C1 segment of cervical spinal cord (tissue), 14 donors: ENCODE measurements at regions not wholly inside any gene's neighbourhood (a gene's known extent, or its start where the extent isn't known, plus 50 kb on each side); places are given as distances from the start of the nearest gene placed in this dataset.
A peak's percentile ranks its signal among the peaks of the same experiment; 100 is the strongest.
"Not testable (repeated sequence)": the region's sequence is repeated elsewhere in the genome, so short reads cannot be mapped to it uniquely, and the experiment has no call there.

Source experiments
- DNase-seq, 14 donors: peaks; one replicate each; lab custom pipeline; 2025; lab: John Stamatoyannopoulos, UW

DNA sequence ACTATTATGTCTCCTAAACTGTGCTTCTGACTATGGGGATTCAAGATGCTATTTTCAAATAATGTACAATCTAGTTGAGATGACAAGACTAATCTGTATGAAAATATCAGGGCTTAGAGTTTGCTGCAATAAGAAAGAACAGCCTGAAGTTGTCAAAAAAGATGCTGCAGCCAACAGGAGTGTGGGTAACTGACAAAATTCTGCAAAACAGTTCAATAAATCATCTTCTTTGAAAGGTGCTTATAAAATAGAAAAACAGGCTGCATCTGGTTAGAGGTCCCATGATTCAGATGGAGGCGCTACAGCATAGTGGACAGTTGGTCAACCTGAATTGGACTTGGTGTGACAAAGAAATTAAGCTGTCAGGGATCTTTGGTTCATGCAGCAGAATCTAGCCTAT, 511.0 kb downstream of the XPNPEP1 start:
- no peak for DNase-seq

DNA sequence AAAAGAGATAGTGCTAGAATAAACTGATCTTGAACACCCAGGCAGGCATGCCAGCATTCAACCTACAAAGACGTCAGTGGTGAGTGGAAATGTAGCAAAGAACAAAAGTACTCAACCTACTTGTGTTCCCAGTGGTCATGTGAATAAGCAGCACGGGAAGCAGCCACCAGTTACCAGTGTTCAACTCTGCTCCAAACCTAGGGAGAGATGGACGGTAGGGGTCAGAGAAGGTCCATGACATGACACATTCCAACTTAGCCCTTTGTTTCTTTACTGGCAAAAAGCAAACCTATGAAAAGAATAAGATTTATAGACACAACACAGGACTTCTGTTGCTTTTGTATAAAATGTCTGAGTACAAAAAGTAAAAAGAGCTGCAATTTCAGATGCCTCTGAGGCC, 511.4 kb downstream of the XPNPEP1 start:
- peak in 1 of 14 donors; percentile 6 for DNase-seq

DNA sequence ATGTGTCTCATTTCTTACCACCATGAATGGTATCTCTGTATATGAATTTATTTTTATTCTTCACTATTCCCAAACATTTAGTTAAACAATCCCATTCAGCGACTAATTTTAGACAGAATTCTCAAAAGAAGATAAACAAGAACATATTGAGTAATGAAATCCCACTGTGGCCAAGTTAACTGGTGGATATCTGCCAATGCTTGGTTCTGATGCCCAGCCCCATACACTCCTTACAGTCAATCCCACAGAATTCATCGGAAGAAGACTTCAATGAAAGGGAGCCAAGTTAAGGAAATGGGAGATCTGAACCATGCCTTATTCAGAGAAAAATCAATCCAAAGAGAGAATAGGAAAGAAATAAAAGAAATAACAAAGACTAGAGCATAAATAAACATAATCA, 518.0 kb downstream of the XPNPEP1 start:
- DNase-seq: no peak

DNA sequence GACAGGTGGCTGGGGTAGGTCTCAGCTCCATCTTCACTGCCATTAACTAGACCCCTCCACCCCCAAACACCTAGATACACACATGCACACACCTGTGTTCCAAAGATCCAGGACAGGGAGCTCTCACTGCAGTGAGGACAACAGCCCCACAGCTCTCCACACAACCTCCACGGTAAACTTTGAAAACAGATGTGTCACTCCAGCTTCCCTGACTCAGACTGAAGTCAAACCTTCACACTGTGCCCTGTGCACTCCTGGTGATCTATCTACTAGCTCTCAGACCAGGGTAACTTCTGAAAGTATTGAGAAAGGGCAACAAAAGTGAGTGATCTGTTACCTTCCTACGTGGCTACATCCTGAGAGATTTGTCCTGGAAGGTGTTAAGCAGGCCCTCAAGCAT, 519.8 kb downstream of the XPNPEP1 start:
- DNase-seq: no peak

DNA sequence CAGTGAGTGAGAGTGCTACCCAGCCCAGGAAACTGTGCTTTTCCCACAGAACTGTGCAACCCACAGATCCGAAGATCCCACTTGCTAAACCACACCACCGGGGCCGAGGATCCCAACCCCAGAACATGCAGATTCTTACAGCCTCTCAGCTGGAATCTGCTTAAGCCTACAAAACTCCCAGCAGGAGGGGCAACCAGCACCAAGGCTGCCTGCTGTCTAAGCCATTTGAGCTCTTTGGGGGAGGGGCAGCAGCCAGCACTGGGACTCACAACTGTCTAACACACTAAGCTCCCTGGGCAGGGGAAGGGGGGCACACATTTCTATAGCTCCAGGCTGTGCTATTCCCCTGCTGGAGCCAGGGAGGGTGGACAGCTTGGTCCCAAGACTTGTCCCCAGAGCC, 529.9 kb downstream of the XPNPEP1 start:
- no peak for DNase-seq

DNA sequence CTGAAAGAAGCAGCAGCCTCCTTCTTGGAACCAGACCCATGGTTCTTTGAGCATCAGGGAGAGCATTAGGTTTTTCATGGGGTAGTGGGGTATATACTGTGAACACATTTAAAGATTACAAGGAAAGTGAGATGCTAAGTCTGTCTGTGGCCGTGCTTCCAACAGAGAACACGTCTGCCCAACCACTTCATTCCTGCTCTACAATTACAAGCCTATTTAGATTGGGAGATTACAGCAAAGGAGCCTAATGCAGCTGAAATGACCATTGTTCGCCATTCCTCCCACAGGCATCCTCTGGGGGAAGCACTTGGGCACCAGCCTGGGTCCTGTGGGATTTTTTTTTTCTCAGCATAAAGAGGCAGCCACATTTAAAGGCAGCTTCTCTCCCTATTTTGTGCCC, 536.4 kb downstream of the XPNPEP1 start:
- DNase-seq: no peak

DNA sequence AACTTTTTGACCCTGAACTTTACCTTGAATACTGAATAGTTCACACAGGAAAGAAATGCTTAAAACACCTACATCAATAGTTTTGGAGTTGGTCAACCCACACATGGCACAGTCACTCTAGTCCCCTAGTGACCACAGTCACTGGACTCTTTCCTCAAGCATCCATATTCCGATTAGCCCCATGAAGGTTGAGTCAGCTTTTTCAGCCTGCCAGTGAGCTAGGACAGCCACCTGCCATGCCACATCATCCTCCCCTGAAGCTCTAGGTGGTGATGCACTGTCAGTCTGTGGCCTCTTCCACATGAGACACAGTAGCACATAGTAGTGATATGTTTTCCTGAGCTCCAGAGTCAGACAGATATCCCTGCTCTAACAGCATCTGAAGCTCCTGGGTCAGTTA, 537.2 kb downstream of the XPNPEP1 start:
- no peak for DNase-seq

DNA sequence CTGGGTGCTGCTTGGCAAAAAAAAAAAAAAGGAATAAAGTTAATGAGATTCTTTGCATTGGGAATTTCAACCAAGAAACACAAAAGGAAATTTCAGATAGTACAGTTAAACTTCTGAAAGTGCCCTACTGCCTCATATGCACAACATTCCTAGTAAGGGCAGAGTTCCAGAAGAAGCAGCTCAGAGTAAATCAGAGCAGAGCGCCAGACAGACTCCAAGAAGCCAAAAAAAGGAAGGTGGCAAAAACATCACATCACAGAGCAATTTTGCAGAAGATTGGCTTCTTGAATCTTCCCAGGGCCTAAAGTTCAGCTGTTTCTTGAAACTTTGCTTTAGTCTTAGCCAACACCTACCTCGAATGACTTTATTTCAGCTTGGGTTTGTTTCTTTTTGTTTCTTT, 544.1 kb downstream of the XPNPEP1 start:
- DNase-seq: no peak

DNA sequence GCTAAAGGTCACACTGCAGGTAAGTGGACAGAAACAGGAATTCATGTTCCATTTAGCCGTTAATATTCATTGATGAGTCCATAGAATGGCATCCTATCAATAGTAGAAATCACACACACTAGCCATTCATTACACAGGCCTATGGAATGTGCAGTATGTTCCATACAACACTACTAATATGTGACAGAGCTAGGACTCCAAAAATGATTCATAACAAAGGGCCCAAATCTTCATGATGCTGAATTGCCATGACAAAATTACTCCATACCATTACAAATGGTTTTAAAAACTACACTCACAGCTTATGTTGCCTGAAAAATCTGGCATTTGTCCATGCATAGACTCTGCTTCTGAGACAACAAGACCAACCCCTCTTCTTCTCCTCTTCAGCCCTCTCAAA, 549.1 kb downstream of the XPNPEP1 start:
- no peak for DNase-seq

DNA sequence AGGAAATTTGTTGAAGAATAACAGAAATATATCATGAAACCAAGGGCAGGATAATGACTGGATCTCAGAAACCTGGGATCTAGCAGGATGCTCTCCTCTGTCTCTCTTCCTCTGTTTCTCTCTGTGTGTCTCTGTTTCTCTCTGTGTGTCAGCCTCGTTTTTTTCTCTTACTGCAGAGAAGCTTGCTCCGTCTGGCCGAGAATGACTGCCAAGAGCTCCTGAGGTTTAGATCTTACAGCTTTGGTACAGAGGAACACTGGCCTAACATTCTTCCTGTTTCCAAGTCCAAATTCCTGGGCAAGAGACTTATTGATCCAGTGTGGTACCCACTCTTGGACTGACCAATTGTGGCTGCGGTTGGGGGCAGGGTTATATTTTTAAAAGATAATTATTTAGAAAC, 564.0 kb downstream of the XPNPEP1 start:
- no peak for DNase-seq

DNA sequence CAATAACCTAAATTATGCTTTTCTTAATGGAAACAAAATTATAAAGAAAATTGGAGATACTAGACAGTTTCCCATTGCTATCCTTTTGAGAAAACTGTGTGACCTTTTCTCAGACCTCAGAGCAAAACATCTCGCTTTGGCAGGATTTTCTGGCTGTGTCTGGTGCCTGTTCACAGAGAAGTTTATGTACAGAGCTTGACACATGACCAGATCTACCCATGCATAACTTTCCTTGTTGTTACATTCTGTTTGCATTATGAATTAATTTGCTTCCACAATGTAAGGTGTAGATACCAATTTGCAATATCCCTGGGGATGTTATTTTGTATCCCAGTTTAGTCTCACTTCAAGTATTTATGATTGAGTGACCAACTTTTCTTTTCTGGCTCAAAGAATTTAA, 565.0 kb downstream of the XPNPEP1 start:
- DNase-seq: no peak

DNA sequence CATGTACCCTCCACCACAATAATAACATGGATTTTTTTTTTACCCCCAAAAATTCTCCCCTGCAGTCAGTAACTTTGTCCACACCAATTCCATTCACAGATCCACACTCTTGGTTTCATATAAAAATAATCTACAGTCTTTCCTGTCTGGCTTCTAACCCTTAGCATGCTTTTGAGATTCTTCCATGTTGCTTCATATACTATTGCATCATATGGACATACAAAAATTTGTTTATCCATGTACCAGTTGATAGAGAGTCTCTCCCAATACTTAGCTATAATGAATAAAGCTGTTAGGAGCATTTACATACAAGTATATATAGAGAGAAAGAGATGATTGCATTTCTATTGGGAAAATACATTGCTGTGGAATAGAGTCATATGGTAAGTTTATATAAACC, 575.0 kb downstream of the XPNPEP1 start:
- no peak for DNase-seq

DNA sequence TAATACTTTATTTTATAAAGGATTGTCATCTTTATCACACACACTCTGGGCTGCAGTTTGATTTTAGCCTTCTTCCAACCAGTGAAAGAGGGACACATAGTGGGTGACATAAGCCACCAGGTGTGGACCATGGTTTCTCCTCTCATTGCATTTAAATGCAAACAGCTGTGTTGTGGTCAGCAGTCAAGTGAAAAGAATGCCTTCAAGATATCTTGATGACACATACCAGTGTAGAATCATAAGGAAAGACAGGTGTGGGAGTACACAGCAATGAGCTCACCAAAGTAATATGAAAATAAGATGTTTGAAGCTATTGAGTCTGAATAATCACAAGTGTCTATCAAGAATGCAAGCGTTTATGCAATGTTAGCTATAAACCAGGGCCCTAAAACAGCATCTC, 580.0 kb downstream of the XPNPEP1 start:
- no peak for DNase-seq

DNA sequence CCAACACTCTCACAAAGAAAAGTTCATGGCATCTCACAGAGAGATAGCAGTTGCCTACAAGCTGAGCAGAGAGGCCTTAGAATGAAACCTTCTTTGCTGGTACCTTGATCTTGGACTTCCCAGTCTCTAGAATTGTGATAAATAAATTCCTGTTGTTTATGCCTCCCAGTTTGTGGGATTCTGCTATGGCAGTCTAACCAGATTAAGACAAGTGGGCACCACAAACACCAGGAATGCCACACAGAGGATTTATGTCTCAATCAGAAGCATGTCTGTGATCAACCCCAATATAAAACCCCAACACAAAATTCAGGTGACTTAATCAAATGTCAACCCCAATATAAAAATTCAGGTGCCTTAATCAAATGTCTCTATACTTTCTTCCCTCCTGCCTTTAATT, 581.3 kb downstream of the XPNPEP1 start:
- DNase-seq: no peak

DNA sequence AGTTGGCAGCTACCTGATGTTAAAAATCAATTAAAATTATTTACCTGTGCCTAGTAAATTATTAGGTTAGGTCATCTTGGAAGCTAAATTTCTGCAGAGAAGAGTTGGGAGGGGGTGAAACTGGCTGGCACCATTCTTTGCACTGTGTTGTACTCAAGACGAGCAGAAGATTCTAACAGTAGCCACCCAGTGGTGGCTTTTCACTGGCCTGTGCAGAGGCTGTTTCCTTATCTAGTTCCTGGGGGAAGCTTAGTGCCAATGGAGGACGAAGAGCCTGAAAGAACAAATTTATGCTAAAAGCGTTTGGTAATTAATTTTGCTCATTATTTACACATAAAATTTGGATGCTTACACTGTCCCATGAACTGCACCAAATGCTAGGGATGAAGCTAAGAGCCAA, 595.3 kb downstream of the XPNPEP1 start:
- DNase-seq: no peak

DNA sequence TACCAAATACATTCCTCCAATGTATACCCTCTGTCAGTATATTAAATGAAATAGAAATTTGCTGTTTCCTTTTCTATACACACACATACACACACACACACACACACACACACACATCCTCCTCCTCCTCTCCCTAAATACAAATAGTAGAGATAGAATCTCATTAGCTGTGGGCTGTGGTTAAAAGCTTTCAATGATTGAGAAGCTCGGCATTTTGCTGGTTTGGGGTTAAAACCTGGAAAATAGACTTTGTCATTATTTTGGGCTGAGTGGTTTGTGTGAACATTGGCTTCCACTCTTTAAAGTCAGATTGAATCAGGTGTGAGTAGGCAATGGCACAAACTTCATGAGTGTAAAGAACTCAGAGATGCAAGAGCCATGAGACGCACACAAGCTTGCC, 596.0 kb downstream of the XPNPEP1 start:
- DNase-seq: no peak

DNA sequence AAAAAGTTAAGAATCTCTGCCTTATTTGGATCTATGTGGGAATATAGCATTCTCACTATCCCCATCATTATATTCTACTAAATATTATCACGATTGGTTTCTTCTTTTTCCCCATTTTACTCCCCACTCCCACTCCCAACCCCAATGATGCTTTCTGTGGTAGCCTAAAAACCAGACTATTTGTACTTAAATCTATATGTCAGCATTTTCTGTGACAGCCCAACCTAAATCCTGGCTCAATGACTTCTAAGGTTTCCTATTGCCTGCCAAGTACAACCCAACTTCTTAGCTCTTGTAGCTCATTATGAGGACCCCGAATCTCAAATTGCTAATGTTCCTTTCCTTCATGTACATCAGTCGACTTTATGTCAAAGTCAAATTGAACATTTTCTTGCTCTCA, 598.6 kb downstream of the XPNPEP1 start:
- DNase-seq: no peak

DNA sequence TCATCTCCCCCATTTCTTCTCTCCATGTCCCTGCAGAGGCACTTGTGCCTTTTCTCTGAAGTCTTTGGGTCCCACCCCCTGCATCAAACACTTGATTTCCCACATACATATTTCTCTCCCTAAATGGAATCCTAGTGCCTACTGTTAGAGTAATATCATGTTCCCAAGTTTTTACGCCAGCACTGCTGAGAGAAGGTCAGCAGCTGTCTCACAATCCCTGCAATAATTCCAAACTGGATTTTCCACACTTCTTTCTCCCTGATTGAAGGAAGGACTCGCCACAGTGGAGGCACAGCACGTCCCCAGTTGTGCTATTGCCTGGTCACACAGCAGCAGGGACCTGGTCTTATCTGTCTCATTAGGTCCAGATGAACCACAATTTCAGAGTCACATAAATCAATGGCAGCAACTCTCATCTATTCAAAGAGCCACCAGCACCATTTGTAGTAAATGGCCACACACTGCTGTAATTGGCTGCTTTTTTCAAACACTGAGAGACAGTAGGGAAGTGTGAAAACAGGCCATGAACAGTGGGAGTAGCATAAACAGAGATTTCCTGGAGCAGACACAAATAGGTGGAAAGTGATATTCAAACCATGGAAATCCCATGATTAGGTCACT, 605.5 kb downstream of the XPNPEP1 start:
- DNase-seq: no peak

DNA sequence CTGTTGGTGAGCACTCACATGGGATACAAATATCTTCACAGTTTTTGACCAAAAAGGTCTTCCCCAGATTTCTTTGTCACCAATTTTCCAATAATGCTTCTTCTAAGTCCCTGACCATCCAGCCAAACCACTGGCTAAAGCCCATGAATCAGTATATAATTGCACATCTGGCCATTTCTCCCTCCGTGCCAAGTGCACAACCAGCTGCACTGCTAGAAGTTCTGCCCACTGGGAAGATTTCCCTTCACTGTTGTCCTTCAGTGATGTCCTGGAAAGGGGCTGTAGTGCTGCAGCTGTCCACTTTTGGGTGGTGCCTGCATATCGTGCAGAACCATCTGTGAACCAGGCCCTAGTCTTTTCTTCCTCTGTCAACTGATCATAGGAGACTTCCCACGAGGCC, 609.3 kb downstream of the XPNPEP1 start:
- not testable (repeated sequence) for DNase-seq

DNA sequence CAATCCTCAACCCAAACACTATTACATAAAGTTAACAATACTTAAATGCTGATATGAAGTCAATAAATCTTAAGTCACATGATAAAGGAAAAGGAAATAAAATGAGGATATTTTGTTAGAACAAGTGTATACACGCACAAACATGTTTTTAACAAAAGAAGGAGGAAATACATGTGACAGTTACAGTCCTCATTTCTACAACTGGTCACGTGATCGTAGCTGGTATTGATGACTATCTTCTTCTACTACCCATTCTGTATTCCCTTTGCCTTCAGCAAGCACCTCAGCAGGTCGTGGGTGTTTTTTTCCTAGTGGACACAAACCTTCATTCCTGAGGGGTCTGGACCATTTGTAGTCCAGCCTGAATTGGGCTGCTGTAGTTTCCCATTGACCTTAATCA, 610.8 kb downstream of the XPNPEP1 start:
- not testable (repeated sequence) for DNase-seq

DNA sequence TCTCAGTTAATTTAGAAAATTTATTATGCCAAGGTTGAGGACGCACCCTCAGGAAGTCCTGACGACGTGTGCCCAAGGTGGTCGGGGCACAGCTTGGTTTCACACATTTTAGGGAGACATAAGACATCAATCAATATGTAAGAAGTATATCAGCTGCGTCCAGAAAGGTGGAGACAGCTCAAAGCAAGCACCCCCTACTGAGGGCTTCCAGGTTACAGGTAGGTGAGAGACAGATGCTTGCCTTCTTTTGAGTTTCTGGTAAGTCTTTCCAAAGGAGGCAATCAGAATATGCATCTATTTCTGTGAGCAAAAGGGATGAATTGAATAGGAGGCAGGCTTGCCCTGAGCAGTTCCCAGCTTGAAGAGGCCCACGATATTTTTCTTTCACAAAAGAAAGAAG, 614.3 kb downstream of the XPNPEP1 start:
- DNase-seq: no peak

DNA sequence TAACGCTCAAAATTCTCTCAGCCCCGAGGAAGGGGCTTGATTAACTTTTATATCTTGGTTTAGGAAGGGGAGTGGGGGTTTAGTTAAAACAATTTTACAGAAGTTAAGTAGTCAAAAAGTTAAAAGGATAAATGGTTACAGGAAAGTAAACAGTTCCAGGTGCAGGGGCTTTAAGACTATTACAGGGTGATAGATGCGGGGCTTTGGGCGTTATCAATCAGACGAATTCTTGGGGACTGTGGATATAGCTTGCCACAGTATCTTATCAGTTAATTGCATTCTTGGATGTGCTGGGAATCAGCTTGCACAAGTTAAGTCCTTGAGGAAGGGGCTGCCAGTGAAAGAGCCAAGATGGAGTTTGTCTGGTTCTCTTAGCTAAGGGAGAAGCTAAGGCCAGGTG, 616.2 kb downstream of the XPNPEP1 start:
- not testable (repeated sequence) for DNase-seq

DNA sequence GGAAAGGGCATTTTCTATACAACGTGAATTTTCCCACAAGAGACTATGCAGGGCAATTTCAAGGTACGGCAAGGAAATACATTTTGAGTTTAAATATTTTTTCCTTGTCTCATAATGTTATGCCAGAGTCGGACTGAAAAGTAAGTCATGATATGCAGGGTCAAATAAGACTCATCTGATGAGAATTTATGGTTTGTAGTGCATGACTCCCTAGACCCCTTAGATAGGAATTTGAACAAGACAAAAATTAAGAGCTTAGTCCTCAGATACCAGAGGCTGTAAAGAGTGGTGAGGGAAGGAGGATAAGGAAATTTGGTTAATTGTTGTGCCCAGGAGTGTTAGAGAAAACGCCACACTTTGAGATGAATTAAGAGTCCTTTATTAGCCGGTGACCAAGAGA, 616.6 kb downstream of the XPNPEP1 start:
- DNase-seq: no peak

DNA sequence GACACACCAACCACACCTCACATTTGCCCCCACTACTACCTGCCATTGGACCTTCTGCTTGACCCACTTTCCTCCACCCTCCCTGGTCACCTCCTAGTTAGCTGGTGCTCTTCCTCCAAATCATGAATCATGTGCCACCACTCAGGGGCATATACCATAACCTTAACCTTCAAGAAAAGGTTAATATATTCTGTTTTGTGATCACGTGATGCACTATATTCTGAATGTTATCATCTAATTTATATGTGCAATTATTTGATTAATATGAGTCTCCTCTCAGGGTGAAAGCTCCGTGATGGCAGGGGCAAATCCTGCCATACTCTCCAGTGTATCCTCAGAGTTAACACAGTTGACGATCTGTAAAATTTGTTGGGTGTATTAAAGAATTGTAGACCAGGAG, 635.5 kb downstream of the XPNPEP1 start:
- DNase-seq: no peak
